ENCODE measurements at regions not wholly inside any gene's neighbourhood (a gene's known extent, or its start where the extent isn't known, plus 50 kb on each side); places are given as distances from the start of the nearest gene placed in this dataset.

DNA sequence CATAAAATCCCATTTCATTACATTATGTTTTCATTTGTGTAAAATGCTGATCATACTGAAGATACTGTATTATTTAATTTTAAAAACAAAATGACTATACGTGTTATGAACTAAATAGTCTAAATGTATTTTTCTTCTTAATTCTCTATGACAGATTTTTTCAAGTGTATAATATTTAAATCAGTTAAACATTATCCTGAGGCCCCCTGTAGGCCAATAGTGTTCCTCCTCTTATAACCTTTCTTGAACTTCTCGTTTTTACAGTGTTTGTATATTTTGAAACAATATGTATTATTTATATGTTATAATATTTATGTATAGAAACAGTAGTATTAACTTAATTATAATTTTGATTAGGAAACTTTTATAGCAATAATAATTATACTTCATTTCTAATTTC, 151.1 kb upstream of the CHORDC1 start:
- H3K27ac ChIP-seq: no peak overlapping the region
- no peak for ATAC-seq (replicated peaks in 6 of 8)
- in situ Hi-C loops (cut with MboI; ENCODE audit: low pct_unique_long_range_greater_than_20kb in 2 of 9, low sequenced_read_pairs in 9 of 9, unreplicated experiment in 9 of 9): no loop called here
- no peaks in the 10 kb centered on the region for H3K4me1 ChIP-seq (replicated peaks in 1 of 2)
- whole genome bisulfite sequencing, 10 experiments: 0 to 100% (median 82%) methylated on average over 1 to 2 of the region's 2 CpGs
- H3K4me3 ChIP-seq: no peak overlapping the region

DNA sequence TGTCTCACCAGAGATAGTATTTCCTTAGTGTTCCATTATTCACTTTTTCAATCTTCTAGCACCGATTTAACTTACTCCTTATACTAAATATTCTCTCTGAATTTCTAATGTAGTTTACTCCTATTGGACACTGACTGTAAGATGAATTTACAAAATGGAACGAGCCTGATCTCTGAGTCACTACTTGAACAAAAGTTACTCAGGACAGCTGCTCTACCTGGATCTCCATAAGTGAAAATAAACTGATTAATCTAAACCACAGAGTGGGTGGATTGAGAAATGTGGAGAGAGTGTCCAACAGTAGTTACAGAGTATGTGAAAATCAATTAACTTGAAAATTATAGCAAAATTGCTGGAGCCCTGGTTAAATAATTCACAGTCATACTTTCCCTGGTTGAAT, 141.7 kb upstream of the CHORDC1 start:
- WGBS, 10 experiments: 0 to 100% (median 83%) methylated on average over 1 to 2 of the region's 2 CpGs; no CpG with 5 or more reads in 1 of the 10 experiments
- in situ Hi-C loops (cut with MboI; ENCODE audit: low pct_unique_long_range_greater_than_20kb in 2 of 9, low sequenced_read_pairs in 9 of 9, unreplicated experiment in 9 of 9): no loop called here
- Histone ChIP-seq H3K4me3 (no peak overlapping the region), H3K4me1 (replicated peaks in 1 of 2) (no peaks in the 10 kb centered on the region), H3K27ac (no peak overlapping the region)
- no peak for ATAC-seq (replicated peaks in 6 of 8)

DNA sequence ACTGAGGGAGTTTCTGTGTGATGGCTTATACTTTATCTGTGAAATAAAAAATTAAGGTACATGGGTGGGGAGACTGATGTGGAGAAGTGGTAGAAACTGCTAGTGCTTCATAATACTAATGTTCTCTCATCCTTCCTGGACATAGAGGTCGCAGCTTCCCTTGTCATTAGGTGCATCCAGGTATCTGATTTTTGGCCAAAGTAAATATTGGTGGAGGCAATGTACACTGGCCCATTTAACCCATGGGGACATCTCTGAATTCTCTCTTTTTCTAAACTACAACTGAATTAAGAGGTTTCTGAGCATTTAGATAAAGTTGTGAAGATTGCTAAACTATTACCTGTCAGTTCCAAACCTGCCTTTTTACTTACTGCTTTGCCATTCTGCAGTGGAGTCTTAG, 140.9 kb upstream of the CHORDC1 start:
- H3K4me1 ChIP-seq (replicated peaks in 1 of 2): no peaks in the 10 kb centered on the region
- WGBS, 10 experiments: 0 to 100% (median 31%) methylated on average over 1 of the region's 1 CpG; no CpG with 5 or more reads in 2 of the 10 experiments
- ATAC-seq (replicated peaks in 6 of 8): no peak
- H3K4me3 ChIP-seq: no peak overlapping the region
- in situ Hi-C loops (cut with MboI; ENCODE audit: low pct_unique_long_range_greater_than_20kb in 2 of 9, low sequenced_read_pairs in 9 of 9, unreplicated experiment in 9 of 9): no loop called here
- H3K27ac ChIP-seq: no peak overlapping the region

DNA sequence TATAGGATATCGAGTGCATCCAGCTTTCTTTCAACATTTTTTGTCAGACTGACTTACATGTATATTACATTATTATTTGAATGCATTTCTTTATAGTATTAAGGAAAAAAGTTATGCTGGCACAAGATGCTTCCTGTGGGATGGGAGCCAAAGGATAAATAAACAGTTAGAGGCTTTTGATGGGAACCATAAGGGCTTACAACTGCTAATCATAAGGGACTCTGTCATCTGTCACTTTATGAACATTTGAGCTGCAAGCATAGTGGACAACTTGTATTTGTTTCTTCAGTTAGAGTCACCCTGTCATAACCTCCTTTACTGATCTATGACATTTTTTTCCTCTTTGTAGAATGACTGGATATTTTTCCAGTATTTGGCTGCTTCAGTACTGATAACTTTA, 132.4 kb upstream of the CHORDC1 start:
- Histone ChIP-seq H3K4me1 (replicated peaks in 1 of 2) (no peaks in the 10 kb centered on the region), H3K4me3 (no peak overlapping the region), H3K27ac (no peak overlapping the region)
- ATAC-seq (replicated peaks in 6 of 8): no peak
- WGBS, 10 experiments: 0 to 100% (median 70%) methylated on average over 1 of the region's 1 CpG; no CpG with 5 or more reads in 2 of the 10 experiments
- in situ Hi-C loops (cut with MboI; ENCODE audit: low pct_unique_long_range_greater_than_20kb in 2 of 9, low sequenced_read_pairs in 9 of 9, unreplicated experiment in 9 of 9): no loop called here

DNA sequence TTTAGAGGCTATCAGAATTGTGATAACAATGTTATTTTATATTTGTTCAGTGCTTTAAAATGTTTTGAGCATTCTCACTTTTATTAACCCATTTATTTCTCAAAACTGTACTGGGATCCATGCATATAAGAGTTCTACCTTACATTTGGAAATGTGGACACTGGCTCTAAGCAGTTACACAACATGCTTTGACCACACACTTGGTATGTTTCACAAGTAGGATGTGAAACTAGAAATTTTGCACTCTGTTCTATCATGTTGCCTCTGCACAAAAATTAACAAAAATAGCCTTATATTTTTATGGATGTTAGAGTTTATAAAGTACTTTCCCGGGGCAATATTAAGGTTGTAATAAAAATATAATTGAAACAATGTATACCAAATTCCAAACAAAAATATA, 126.9 kb upstream of the CHORDC1 start:
- Histone ChIP-seq H3K27ac (no peak overlapping the region), H3K4me3 (no peak overlapping the region), H3K4me1 (replicated peaks in 1 of 2) (no peaks in the 10 kb centered on the region)
- ATAC-seq (replicated peaks in 6 of 8): no peak
- in situ Hi-C loops (cut with MboI; ENCODE audit: low pct_unique_long_range_greater_than_20kb in 2 of 9, low sequenced_read_pairs in 9 of 9, unreplicated experiment in 9 of 9): no loop called here
- 0 to 100% (median 82%) methylated on average over 1 of the region's 1 CpG; no CpG with 5 or more reads in 1 of the 10 experiments for WGBS, 10 experiments

DNA sequence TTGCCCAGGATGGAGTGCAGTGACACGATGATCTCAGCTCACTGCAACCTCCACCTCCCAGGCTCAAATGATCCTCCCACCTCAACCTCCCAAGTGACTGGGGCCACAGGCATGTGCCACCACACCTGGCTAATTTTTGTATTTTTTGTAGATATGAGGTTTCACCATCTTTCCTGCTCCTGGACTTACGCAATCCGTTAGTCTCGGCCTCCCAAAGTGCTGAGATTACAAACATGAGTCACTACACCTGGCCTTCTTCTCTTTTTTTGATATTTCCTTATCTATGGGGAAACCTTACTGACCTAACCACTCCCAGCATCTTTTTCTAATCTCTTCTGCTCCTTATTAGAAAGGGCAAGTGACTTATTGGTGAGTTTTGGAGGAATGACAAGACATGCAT, 121.7 kb upstream of the CHORDC1 start:
- 0 to 92% (median 67%) methylated on average over 1 to 4 of the region's 4 CpGs; no CpG with 5 or more reads in 4 of the 10 experiments for WGBS, 10 experiments
- Histone ChIP-seq H3K27ac (no peak overlapping the region), H3K4me1 (replicated peaks in 1 of 2) (no peaks in the 10 kb centered on the region), H3K4me3 (no peak overlapping the region)
- ATAC-seq (replicated peaks in 6 of 8): no peak
- in situ Hi-C loops (cut with MboI; ENCODE audit: low pct_unique_long_range_greater_than_20kb in 2 of 9, low sequenced_read_pairs in 9 of 9, unreplicated experiment in 9 of 9): no loop called here

DNA sequence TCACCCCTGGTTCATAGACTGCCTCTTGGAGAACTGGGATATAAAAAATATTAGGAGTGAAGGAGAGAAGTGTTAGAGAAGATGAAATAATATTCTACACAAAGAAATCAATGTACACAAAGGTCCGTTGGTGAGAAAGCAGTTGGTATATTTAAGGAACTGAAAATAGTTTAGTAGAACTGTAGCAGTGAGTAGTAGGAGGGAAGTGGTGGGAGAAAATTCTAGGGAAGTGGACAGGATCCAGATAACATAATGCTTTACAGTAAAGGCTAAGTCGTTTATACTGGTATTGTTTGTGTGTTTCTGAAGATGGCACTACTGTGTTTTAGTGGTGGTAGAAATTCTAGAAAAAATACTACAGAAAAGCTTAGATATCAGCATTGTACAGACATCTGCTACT, 120.8 kb upstream of the CHORDC1 start:
- in situ Hi-C loops (cut with MboI; ENCODE audit: low pct_unique_long_range_greater_than_20kb in 2 of 9, low sequenced_read_pairs in 9 of 9, unreplicated experiment in 9 of 9): no loop called here
- WGBS, 10 experiments: 0 to 100% (median 63%) methylated on average over 1 to 2 of the region's 2 CpGs
- H3K27ac ChIP-seq: no peak overlapping the region
- no peaks in the 10 kb centered on the region for H3K4me1 ChIP-seq (replicated peaks in 1 of 2)
- no peak for ATAC-seq (replicated peaks in 6 of 8)
- no peak overlapping the region for H3K4me3 ChIP-seq

DNA sequence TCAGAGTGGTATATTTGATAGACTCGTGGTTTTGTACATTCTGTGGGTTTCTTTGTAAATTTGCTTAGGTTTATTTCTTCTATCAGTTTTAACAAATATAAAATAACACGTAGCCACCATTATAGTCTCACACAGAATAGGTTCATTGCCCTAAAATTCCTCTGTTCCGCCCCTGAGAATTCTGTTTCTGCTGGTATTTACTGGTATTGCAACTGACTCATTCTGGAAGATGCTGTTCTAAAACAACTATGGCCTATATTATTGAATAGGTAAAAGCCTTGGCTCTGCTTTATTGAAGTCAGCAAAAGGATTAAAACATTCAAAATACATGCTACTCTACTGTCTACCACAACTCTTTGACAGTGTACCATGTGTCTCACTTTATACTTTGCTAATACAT, 119.1 kb upstream of the CHORDC1 start:
- ATAC-seq (replicated peaks in 6 of 8): no peak

DNA sequence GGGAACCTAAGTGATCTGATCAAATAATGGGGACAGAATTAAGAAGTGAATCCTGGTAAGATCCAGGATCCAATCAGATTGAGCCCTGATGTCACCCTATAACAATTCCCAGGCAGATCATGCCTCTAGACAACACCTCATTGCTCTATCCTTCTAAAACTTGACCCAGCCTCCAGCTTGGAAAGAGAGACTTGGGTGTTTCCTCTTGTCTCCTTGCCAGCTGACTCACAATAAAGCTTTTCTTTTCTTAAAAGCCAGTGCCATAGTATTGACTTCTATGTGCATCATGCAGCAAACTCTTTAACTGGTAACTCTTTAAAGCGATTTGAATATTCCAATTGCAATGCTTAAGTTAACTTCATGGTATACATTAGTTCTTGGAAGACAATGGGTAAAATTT, 109.6 kb upstream of the CHORDC1 start:
- no peaks in the 10 kb centered on the region for H3K4me1 ChIP-seq (replicated peaks in 1 of 2)
- no peak overlapping the region for H3K27ac ChIP-seq
- H3K4me3 ChIP-seq: no peak overlapping the region
- ATAC-seq (replicated peaks in 6 of 8): peak in 2 of 8 experiments; percentile 27 to 55
- in situ Hi-C loops (cut with MboI; ENCODE audit: low pct_unique_long_range_greater_than_20kb in 2 of 9, low sequenced_read_pairs in 9 of 9, unreplicated experiment in 9 of 9): no loop called here
- WGBS, 10 experiments: 0 to 100% (median 73%) methylated on average over 1 of the region's 1 CpG; no CpG with 5 or more reads in 2 of the 10 experiments

More for the DNA sequence above, 119.1 kb upstream of the CHORDC1 start:
- in situ Hi-C loops (cut with MboI; ENCODE audit: low pct_unique_long_range_greater_than_20kb in 2 of 9, low sequenced_read_pairs in 9 of 9, unreplicated experiment in 9 of 9): no loop called here
- no peak overlapping the region for H3K27ac ChIP-seq
- no peak overlapping the region for H3K4me3 ChIP-seq
- no peaks in the 10 kb centered on the region for H3K4me1 ChIP-seq (replicated peaks in 1 of 2)
- 0 to 100% (median 50%) methylated on average over 1 to 3 of the region's 3 CpGs; no CpG with 5 or more reads in 1 of the 10 experiments for WGBS, 10 experiments

DNA sequence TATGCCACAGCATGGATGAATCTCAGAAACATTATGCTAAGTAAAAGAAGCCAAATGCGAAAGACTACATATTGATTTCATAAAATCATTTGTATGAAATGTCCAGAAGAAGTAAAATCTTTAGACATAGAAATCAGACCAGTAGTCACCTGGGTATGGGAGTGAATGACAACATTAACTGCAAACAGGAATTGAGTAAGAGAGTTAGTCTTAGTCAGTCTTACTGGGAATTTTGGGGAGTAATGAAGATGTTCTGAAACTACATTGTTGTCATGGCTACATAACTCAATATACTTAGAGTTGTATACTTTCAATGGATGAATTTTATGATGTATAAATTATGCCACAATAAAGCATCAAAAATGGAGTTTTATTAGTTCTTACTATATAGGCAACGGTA, 107.8 kb upstream of the CHORDC1 start:
- Histone ChIP-seq H3K4me3 (no peak overlapping the region), H3K27ac (no peak overlapping the region), H3K4me1 (replicated peaks in 1 of 2) (no peaks in the 10 kb centered on the region)
- in situ Hi-C loops (cut with MboI; ENCODE audit: low pct_unique_long_range_greater_than_20kb in 2 of 9, low sequenced_read_pairs in 9 of 9, unreplicated experiment in 9 of 9): no loop called here
- 0 to 100% (median 88%) methylated on average over 1 to 2 of the region's 2 CpGs for WGBS, 10 experiments
- ATAC-seq (replicated peaks in 6 of 8): no peak

DNA sequence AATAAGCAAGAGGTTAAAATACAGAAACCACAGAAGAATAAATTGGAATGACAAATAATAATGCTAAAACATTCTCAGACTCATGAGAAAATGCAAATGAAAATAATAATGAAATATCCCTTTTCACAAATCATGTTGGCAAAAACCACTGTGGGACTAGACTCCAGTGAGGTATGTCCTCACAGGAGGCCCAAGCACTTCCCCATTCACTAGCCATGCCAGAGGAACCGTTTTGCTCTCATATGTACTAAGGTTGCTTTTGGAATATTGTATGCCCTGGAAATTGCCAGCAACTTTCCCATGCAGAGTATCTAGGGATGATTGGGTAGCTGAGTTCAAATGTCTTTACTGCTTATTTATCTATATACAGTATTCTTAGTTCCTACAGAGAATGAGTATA, 106.2 kb upstream of the CHORDC1 start:
- in situ Hi-C loops (cut with MboI; ENCODE audit: low pct_unique_long_range_greater_than_20kb in 2 of 9, low sequenced_read_pairs in 9 of 9, unreplicated experiment in 9 of 9): no loop called here
- Histone ChIP-seq H3K4me1 (replicated peaks in 1 of 2) (no peaks in the 10 kb centered on the region), H3K4me3 (no peak overlapping the region), H3K27ac (no peak overlapping the region)
- no peak for ATAC-seq (replicated peaks in 6 of 8)
- WGBS, 10 experiments: 0 to 100% (median 89%) methylated on average over 1 of the region's 1 CpG; no CpG with 5 or more reads in 5 of the 10 experiments

DNA sequence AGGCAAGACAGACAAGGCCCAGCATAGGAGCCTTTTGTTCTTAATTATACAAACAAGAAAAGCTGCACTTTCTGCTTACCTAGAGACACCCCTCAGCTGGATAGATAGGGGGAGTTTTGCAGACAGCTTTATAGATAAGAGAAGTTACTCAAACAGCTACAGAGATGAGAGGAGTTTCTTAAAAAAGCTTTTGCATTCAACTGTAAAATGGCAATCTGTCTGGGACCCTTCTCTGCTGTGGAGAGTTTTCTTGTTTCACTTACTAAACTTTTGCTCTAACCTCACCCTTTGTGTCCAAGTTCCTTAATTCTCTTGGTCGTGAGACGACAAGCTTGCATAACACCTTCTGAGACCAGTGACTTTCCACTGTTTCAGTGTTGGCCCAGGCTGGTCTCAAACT, 103.8 kb upstream of the CHORDC1 start:
- Histone ChIP-seq H3K4me1 (replicated peaks in 1 of 2) (no peaks in the 10 kb centered on the region), H3K4me3 (no peak overlapping the region), H3K27ac (no peak overlapping the region)
- in situ Hi-C loops (cut with MboI; ENCODE audit: low pct_unique_long_range_greater_than_20kb in 2 of 9, low sequenced_read_pairs in 9 of 9, unreplicated experiment in 9 of 9): no loop called here
- ATAC-seq (replicated peaks in 6 of 8): no peak
- WGBS, 10 experiments: 0 to 100% (median 68%) methylated on average over 1 to 2 of the region's 2 CpGs; no CpG with 5 or more reads in 4 of the 10 experiments

DNA sequence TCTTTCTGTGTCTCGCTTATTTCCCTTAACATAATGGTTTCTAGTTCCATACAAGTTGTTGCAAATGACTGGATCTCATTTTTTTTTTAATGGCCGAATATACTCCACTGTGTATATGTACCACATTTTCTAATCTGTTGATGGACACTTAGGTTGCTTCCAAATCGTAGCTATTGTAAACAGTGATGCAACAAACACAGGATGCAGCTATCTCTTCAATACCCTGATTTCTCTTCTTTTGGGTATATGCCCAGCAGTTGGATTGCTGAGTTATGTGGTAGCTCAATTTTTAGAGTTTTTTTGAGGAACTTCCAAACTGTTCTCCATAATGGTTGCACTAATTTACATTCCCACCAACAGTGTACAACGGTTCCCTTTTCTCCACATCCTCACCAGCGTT, 100.4 kb upstream of the CHORDC1 start:
- Histone ChIP-seq H3K4me3 (no peak overlapping the region), H3K4me1 (replicated peaks in 1 of 2) (no peaks in the 10 kb centered on the region), H3K27ac (no peak overlapping the region)
- in situ Hi-C loops (cut with MboI; ENCODE audit: low pct_unique_long_range_greater_than_20kb in 2 of 9, low sequenced_read_pairs in 9 of 9, unreplicated experiment in 9 of 9): no loop called here
- no peak for ATAC-seq (replicated peaks in 6 of 8)
- WGBS, 10 experiments: 3 to 100% (median 80%) methylated on average over 1 to 5 of the region's 5 CpGs

DNA sequence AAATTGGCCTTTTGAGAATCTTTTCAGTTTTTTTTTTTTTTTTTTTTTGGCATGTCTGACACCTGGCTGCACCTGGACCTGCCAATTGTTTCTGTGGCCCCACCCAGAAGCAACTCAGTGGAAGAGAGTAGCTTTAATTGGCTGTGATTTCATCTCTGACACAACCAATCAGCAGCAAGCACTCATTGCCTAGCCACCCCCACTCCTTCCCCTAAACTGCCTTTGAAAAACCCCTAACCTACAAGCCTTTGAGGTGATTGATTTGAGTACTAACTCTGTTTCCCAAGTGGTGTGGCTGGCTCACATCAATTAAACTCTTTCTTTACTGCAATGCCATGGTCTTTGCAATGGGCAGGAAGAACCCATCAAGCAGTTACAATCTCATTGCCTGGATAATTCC, 98.2 kb upstream of the CHORDC1 start:
- in situ Hi-C loops (cut with MboI; ENCODE audit: low pct_unique_long_range_greater_than_20kb in 2 of 9, low sequenced_read_pairs in 9 of 9, unreplicated experiment in 9 of 9): no loop called here
- no peak overlapping the region for H3K27ac ChIP-seq
- no peak overlapping the region for H3K4me3 ChIP-seq
- H3K4me1 ChIP-seq (replicated peaks in 1 of 2): no peaks in the 10 kb centered on the region
- ATAC-seq (replicated peaks in 6 of 8): no peak
